ENCODE measurements at regions not wholly inside any gene's neighbourhood (a gene's known extent, or its start where the extent isn't known, plus 50 kb on each side); places are given as distances from the start of the nearest gene placed in this dataset.

DNA sequence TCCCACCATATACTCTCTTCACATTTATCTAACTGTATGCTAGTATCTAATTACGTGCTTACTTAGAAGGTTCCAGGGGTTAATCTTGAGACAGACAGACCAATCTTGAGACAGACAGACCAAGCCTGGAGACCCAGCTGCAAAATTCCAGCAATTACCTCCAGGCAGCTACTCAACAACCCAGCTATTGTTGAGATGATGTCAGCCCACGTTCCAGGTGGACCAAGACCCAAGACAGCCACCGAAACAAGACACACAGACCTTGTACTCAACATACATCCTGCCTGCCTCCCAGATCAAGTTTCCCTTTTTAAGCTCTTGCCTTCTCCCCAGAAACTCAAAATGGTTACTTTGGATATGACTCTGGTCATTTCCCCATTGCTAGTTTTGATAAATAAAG, 64.9 kb upstream of the VASH1 start:
- TF ChIP-seq, protein P1, sequence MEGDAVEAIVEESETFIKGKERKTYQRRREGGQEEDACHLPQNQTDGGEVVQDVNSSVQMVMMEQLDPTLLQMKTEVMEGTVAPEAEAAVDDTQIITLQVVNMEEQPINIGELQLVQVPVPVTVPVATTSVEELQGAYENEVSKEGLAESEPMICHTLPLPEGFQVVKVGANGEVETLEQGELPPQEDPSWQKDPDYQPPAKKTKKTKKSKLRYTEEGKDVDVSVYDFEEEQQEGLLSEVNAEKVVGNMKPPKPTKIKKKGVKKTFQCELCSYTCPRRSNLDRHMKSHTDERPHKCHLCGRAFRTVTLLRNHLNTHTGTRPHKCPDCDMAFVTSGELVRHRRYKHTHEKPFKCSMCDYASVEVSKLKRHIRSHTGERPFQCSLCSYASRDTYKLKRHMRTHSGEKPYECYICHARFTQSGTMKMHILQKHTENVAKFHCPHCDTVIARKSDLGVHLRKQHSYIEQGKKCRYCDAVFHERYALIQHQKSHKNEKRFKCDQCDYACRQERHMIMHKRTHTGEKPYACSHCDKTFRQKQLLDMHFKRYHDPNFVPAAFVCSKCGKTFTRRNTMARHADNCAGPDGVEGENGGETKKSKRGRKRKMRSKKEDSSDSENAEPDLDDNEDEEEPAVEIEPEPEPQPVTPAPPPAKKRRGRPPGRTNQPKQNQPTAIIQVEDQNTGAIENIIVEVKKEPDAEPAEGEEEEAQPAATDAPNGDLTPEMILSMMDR (IDR thresholded peaks at IDR 0.05; ENCODE audit: low read depth, low read length, poor library complexity, severe bottlenecking), result no peak
- no peak for TF ChIP-seq EZH2phosphoT487 (IDR thresholded peaks at IDR 0.05; ENCODE audit: borderline replicate concordance, low read length)
